SKM-1 treated with dmso at 0.1 percent for 144 hours (cell line): ENCODE measurements at regions not wholly inside any gene's neighbourhood (a gene's known extent, or its start where the extent isn't known, plus 50 kb on each side); places are given as distances from the start of the nearest gene placed in this dataset.

ENCODE experiments used
- DNase-seq: peaks from one replicate; lab custom pipeline; 2025; ENCODE audit not compliant: unreplicated experiment; lab: John Stamatoyannopoulos, UW

GRCh38 chr1:58890609-58891008, 106.8 kb upstream of the JUN start:
- DNase-seq: no peak

GRCh38 chr1:58891347-58891746, 107.5 kb upstream of the JUN start:
- no peak for DNase-seq

GRCh38 chr1:58893257-58893869, 109.5 kb upstream of the JUN start:
- no peak for DNase-seq

GRCh38 chr1:58895082-58895481, 111.2 kb upstream of the JUN start:
- no peak for DNase-seq

- peak; percentile 63 for DNase-seq
These were observed 111.8 kb upstream of the JUN start for GRCh38 chr1:58895559-58896145.

GRCh38 chr1:58896246-58897183, 112.7 kb upstream of the JUN start:
- no peak for DNase-seq

- peak; percentile 79 for DNase-seq
These were observed 115.1 kb upstream of the JUN start for GRCh38 chr1:58898739-58899586.

- no peak for DNase-seq
These were observed 115.9 kb upstream of the JUN start for GRCh38 chr1:58899587-58900271.

GRCh38 chr1:58900396-58900795, 116.5 kb upstream of the JUN start:
- DNase-seq: no peak

- no peak for DNase-seq
These were observed 117.2 kb upstream of the JUN start for GRCh38 chr1:58901008-58901407.

- no peak for DNase-seq
These were observed 119.1 kb upstream of the JUN start for GRCh38 chr1:58902830-58903513.

- DNase-seq: peak; percentile 83
These were observed 119.9 kb upstream of the JUN start for GRCh38 chr1:58903514-58904298.

- no peak for DNase-seq
These were observed 120.7 kb upstream of the JUN start for GRCh38 chr1:58904299-58905125.

- no peak for DNase-seq
These were observed 121.3 kb upstream of the JUN start for GRCh38 chr1:58905126-58905490.

GRCh38 chr1:58905628-58906221, 121.9 kb upstream of the JUN start:
- DNase-seq: no peak

- DNase-seq: no peak
These were observed 123.6 kb upstream of the JUN start for GRCh38 chr1:58907398-58907797.

GRCh38 chr1:58908561-58909560, 125.0 kb upstream of the JUN start:
- no peak for DNase-seq
